Dermis blood vessel endothelial cell (primary cell): ENCODE measurements at regions not wholly inside any gene's neighbourhood (a gene's known extent, or its start where the extent isn't known, plus 50 kb on each side); places are given as distances from the start of the nearest gene placed in this dataset.
"Not testable (repeated sequence)": the region's sequence is repeated elsewhere in the genome, so short reads cannot be mapped to it uniquely, and the experiment has no call there.

Experiments
- DNase-seq: peaks from one replicate; pipeline ENCODE4 v3.0.0; 2010

DNA sequence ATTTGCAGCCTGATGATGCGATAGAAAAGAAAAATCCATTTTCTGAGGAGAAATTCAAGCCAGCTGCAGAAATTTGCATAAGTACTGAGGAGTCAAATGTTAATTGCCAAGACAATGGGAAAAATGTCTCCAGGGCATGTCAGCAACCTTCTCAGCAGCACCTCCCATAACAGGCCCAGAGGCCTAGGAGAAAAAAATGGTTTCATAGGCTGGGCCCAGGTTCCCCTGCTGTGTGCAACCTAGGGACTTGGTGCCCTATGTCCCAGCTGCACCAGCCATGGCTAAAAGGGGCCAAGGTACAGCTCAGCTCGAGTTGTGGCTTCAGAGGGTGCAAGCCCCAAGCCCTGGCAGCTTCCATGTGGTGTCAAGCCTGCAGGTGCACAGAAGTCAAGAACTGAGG lies 144.8 kb upstream of the PRKD1 start:
- DNase-seq, result not testable (repeated sequence)

DNA sequence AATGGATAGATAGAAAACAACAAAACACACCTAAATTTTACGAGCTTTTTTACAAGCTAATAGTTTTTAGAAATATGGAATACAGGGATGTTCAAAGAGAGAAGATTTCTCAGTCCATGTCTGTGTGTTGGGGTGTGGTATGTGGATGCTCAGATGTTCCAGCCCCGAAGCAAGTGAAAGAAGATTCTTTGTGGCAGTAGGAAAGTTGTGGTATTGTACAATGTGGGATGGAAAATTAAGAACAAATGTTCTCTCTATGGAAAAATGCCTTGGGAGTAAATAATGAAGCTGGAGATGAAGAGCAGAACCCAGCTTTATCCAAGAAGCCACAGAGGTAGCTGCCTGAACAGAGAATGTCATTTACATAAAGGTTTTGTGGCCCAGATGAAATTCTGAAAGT lies 150.3 kb upstream of the PRKD1 start:
- DNase-seq, result no peak

DNA sequence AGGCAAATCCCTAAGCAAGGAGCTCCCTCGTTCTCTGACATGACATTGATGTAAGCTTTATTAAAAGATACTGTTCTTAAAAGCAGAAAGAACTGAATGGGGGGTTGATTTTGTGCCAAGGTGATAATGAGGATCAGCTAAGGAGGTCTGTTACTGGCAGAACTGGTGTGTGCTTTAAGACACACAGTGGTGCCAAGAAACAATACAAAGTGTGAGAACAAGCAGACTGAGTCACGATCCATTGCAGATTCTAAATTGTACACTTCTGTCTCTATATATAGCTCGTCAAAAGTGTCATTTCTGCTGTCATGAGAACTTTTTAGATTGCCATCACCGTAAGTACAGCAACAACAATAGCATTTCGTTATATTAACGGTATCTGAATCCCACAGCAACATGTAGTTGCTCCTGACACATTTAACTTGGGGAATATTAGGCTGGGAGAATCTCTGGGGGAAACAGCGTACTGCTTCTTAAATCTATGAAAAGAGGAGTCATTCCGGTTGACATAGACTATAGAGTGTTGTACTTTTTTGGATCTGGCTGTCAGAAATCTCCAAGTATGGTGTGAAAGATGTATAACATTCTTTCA lies 151.3 kb upstream of the PRKD1 start:
- no peak for DNase-seq

DNA sequence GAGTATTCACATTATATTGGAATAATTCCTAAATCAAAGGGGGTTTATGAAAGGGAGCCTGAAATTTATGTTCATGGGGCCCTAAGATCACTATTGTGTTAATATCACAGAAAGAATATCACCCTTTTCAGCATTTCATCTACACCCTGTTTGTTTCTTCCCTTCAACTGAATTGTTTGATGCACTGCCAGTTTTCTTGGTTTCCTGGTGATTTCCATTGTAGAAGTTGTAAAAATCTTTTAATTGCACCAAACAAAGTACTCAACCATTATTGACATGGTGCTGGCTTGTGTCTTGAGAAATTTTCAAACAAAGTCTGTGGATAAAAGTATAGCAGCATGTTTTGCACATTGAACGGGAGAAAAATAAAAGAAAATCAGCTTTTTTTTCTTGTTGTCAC lies 154.8 kb upstream of the PRKD1 start:
- no peak for DNase-seq

DNA sequence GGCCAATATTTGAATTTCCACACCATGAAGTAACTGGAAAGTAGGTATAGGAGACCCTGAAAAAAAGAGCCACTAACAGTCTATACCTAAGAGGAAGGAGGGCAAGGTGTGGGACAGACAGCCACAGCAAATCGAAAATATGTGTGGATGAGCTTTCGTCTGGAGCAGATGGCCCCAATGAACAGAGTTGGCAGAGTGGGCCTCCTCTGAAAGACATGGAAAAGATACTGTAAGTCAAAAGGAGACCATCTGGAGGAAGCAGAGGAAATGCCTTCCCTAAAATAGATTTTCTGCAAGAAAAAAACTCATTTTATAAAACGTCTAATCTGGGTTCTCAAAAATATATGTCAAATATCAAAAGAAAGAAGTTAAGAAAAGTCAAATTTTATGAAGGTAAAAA lies 157.2 kb upstream of the PRKD1 start:
- DNase-seq, result no peak

DNA sequence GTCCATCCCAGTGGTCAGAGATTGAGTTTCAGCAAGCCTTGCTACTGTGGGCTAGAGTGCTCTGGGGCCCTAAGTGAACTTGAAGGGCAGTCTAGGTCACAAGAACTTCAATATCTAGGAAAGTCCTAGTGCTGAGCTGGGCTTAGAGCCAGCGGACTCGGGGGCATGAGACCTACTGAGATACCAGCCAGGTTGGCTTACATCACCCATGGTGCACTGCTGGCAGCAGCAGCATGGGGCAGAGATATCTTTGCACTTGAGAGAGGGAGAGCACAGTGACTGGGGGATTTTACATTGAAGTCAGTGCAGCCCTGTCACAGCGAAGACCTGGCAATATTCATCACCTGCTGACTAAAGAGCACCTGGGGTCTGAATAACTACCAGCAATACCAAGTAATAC lies 158.3 kb upstream of the PRKD1 start:
- DNase-seq, result no peak

DNA sequence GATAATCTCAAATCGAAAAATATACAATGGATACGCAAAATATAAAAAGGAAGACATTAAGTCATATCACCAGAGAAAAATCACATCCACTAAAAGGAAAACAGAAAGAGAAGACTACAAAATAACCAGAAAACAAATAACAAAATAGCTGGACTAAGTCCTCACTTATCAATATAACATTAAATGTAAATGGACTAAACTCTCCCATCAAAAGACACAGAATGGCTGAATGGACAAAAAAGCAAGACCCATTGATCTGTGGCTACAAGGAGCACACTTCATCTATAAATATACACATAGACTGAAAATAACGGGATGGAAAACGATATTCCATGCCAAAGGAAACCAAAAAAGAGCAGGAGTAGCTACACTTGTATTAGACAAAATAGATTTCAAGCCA lies 161.0 kb upstream of the PRKD1 start:
- no peak for DNase-seq

DNA sequence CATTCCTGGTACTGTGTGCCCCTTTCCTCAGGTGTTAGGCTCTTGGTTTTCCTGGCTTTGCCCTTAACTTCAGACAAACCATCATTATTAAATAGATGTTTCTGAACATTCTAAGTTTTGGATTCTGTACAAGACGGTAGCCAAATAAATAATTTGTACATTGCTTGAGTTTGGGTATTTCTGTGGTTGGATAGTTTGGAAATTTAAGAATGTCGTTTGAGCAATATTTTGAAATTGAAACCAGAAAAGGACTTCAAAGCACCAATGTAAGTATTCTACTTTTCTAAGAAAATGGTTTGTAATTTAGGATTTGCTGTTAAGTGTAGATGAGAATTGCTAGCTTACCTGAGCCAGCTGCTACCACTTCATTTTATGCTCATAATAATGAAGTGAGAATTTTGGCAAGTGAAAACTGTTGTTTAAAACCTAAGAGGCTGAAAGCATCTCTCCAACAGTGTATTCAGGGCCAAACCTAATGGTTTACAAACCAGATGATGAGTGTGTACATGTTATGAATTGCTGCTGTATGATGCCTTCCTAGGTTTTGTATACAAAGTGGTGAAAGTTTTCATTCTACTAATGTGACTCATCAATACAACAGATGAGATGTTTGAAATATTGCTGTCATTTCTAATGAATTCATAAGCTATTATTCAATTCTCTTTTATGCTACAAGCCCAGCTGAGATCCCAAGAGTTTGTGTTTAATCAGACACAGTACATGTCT lies 181.5 kb upstream of the PRKD1 start:
- DNase-seq, result no peak

DNA sequence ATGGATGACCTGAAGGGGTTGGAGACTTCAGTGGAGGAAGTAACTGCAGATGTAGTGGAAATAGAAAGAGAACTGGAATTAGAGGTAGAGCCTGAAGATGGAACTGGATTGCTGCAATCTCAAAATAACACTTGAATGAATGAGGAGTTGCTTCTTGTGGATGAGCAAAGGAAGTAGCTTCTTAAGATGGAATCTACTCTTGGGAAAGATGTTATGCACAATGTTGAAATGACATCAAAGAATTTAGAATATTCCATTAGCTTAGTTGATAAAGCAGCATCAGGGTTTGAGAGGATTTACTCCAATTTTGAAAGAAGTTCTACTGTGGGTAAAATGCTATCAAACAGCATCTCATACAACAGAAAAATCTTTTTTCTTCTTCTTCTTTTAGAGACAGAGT lies 186.4 kb upstream of the PRKD1 start:
- no peak for DNase-seq

DNA sequence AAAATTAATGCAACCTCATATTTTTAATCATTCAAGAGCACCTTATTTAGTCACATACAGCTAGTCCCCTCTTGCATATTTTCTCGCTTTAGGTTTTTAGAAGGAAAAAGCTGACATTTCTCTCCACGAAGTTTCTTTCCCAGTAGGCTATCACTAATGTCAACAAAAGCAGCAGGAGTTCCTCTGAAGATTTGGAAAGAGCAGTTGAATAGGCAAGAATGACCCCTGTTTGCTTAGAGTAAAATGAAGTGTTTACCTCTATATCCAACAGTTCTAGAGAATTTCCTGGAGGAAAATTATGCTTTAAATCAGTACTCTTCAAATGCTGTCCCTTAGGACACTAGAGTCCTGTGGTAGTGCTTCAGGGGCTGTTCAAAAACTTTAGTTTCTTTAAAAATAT lies 188.1 kb upstream of the PRKD1 start:
- no peak for DNase-seq

DNA sequence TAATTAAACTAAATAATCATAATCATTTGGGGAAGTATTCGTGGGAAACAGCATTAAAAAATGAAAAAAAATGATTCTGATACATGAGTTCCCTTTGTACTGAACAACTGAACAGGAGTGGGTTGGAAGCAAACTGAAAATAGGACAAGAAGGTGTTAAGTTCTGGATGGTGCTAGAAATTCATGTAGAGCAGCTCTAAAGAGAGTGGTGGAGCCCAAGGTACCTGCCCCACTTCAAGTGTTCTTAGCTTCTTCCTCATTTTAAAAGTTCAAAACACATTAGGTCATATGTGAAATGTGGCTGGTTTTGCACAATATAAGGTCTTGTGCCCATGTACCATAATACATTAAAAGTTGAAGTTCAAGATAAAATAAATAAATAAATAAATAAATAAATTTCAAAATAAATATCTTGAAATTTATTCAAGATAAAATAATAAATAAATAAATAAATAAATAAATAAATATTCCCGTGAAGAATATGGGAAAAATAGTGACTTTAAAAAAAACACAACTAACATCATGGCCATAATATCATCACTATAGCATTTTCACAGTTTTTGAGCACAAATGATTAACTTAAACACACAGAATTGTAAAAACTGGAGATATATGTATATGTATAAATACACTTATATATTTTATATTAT lies 191.5 kb upstream of the PRKD1 start:
- no peak for DNase-seq

DNA sequence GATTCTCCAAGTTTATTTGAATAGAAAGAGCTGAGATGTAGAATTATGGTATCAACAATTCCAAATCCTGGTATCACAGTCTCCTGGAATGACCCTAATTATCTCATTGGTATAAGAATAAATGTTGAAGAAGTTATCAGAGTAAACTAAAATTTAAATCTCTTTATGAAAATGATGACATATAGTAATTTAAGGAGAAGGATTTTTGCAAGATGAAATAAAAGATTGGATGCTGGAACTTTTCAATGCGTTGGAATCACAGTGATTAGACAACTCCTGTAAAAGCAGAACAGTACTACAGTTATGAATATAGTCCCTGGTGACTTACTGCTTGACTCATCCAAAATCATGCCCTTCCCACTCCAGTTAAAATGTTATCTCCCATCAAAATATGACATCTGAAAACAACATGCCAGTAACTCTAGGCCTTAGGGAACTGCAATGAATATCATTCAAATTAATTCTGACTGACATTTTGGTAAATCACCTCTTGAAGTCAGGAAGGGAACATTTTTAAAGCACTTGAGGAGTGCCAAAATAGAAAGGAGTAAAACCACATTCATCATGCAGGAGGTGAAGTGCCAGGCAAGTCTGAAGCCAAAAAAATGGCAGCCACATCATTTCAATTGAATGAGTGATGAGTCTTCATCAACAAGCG lies 197.8 kb upstream of the PRKD1 start:
- DNase-seq, result no peak

DNA sequence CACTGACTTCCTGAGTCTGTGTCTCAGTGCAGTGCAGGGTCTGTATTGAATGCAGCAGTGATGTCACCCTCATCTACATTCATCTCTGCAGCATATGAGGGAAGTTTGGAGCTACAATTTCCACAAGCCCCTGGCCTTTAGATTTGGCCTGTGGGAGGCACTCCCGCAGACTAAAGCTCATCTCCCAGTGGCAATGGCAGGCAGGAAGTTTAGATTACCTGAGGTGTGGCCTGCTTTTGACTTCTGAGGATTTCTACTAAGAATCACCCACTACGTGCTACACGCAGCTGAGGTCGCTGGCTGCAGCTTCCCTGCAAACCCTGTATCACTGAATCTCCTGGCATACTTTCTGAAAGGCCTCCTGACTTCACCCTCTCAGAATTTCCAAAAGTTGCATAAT lies 202.2 kb upstream of the PRKD1 start:
- no peak for DNase-seq

DNA sequence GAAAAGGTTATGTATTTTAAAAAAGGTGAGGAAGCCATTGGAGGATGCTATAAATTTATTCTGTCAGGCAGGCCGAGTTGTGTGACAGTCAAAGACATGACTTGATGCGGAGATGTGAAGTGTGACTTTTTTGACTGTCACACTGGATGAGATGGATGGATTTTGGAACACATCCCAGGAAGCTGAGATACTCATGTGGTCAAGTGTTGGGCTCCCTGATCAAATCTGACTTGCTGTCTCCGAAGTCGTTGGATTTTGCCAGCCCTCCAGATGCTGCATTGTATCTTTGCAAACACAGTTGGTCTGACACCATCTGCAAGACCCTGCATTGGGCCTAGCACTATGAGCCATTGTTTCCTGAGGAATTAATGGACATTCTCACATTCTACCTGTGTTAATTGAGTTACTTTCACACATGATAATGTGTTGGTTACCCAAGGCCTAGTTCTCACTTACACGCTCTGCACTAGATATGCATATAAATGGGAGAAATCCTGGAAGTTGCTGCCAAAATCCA lies 204.0 kb upstream of the PRKD1 start:
- no peak for DNase-seq

DNA sequence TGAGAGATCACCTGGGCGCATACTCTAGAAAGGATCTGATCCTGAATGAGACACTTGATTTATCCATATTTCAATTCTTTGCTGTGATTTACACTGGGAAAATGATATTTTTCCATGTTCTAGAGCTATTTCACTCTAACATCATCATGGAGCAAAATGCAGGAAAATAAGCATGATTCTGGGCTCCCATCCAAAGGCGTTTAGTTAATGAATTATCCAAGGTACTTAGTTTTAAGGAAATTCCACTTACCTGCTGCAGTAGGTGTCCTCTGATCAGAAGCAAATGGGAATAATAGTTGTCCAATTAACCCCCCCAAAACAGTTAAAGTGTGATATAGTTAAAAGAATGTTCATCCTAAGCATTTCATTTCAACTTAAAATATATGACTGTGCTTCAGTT lies 204.5 kb upstream of the PRKD1 start:
- no peak for DNase-seq

DNA sequence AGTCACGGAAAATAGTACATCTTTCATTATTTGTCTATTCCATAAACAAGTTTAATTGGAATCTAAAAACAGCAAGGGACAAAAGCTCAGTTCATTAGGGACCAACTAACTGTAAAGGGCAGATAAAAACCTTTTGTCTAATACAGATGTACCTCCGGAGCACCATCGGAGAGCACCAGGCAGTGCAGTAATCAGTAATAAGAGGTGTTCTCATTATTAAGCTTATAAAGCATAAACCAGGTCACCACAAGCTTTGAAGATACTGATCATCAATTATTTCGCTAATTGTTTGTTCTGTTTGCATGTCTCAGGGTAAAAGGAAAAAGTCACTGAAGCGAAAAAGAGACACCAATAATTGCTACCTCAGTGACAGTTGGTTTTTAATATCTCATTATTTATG lies 207.3 kb upstream of the PRKD1 start:
- DNase-seq, result no peak

DNA sequence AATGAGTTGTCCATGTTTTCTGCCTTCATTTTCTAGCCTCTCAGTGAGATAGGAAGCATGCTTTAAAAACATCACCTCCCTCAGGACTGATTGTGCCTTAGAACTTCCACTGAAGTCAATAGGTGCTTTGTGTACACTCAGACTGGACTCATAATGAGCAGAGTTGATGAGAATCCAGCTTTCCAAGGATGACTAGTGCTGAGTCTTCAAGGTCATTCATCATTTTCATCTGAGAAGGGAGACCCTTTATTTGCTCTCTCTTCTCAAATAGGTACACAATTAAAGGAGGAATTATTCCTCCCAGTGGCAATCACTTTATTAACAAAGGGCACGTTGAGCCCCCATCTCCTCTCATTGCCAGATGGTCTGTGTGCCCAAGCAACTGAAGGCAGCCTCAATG lies 210.9 kb upstream of the PRKD1 start:
- no peak for DNase-seq

DNA sequence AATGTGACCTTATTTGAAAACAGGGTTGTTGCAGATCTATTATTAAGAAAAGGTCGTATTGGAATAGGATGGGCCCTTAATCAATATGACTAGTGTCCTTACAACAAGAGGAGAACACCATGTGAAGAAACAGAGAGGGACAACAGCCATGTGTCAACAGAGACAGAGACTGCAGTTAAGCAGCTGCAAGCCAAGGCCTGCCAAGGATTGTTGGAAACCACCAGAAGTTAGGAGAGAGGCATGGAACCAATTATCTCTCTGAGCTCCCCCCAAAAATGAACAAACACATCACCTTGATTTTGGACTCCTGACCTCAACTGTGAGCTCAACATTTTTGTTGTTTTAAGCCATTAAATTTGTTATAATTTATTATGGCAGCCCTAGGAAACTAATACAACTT lies 214.6 kb upstream of the PRKD1 start:
- no peak for DNase-seq

DNA sequence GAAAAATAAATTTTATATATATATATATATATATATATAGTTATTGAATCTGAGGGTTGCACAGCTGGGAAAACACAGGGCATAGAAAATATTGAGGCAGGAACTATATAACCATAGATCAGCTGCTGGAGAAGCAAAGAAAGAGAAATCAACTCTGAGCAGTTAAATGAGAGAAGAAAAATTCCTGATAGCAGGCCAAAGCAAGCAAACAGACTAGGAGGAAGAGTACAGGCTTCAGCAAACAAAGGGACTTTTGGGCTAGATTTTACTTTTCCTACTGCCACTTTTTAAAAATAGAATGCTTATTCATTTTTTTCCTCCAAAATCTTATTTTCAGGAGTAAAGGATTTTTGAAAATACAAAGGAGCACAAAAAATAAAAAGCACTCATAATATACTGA lies 216.0 kb upstream of the PRKD1 start:
- DNase-seq, result no peak

DNA sequence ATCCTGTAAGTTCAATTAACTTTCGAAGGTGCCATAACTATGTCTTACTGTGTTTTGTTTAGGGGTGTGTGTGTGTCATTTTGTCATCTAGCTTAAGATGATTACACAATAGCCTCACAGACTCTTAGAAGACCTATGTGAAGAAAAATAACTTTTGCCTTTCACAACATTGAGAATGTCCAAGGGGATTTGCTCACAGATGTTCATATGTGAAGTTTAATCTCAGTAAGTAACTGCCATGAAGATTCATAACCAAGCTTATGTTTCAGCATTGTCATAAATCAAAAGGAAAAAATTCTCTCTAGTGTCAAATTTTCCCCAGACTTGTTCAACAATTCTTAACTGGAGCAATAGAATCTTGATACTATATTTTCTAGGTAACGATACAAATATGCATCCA lies 226.1 kb upstream of the PRKD1 start:
- no peak for DNase-seq

DNA sequence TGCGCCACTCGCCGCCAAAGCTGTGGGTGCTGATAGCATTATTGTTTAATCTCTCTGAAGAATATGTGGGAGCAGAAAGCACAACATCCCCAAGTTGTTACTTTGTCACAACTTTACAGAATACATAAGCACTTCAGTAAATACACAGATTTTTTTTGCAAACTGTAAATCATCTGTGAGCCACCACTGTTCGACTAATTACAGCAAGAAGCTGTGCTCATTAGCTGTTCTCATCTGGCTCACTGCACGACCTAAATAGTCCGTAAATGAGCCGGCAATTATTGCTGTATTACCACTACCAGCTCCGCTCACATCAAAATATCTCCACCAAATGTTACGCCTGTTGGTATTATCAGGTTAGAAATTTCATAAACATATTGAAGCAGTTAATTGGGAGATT lies 228.9 kb upstream of the PRKD1 start:
- DNase-seq, result no peak

DNA sequence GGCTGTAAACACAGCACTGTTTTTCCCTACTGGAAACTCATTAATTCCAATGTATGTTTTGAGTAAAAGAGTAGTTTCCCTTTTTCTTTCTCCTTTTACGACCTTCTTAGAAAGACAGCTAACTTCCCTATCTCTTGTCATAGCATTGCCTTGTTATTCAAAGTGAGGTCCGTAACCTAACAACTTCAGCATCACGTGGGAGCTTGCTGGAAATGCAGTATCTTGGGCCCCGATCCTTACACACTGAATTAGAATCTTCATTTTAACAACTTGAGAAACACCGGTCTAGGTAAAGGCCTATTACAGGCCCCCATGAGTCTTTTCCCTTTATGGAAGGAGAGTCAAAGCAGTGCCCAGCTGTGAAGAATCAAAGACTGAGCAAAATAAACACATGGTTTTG lies 230.7 kb upstream of the PRKD1 start:
- no peak for DNase-seq

DNA sequence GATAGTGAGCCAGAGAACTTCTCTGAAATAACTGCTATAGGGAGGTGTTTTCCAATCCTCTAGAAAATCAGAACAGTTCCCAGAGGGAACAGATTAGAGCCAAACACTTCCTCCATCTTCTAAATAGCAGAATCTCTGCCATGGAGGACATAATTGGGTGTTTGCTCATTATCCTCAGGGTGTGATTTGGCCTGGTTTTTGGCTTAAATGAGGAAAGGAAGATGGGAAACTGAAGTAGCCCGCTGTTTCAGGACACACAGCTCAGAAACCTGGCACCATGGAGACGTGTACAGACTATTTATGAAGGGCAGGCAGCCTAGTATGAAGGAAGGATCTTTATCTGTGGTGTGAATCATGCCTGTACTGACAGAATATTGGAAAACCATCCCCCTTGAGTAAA lies 231.7 kb upstream of the PRKD1 start:
- DNase-seq, result no peak

DNA sequence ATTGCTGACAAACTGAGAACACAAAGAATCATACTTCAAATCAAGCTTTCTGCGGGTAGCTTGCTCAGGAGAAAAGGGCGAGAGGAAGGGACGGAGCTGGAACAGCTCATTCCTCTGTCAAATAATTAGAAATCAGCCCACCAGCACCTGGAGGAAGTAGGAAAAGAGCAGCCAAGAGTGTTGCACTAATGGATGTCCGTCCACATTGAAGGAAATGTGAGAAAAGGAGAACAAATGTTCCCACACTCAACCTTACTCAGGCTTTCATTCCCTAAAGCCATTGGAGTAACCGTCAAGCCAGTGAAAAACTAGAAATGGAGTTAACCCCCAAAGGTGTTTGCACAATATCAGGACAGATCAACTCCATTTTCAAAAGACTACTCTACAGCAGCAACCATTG lies 233.0 kb upstream of the PRKD1 start:
- DNase-seq, result no peak
